NCI-H2227 (cell line): ENCODE measurements at regions not wholly inside any gene's neighbourhood (a gene's known extent, or its start where the extent isn't known, plus 50 kb on each side); places are given as distances from the start of the nearest gene placed in this dataset.
A peak's percentile ranks its signal among the peaks of the same experiment; 100 is the strongest.
"Not testable (repeated sequence)": the region's sequence is repeated elsewhere in the genome, so short reads cannot be mapped to it uniquely, and the experiment has no call there.

ENCODE experiments used
- DNase-seq: peaks from one replicate; lab custom pipeline; 2025; ENCODE audit not compliant: unreplicated experiment; lab: John Stamatoyannopoulos, UW

GRCh38 chr6:158920311-158920905 is 79.6 kb downstream of the RSPH3 start:
- DNase-seq: no peak

GRCh38 chr6:158919865-158920264 is 80.1 kb downstream of the RSPH3 start:
- no peak for DNase-seq

GRCh38 chr6:158916617-158917016 is 83.4 kb downstream of the RSPH3 start:
- DNase-seq: no peak

GRCh38 chr6:158914923-158915322 is 85.1 kb downstream of the RSPH3 start:
- no peak for DNase-seq

- DNase-seq: no peak
Observed at GRCh38 chr6:158913580-158913979, 86.4 kb downstream of the RSPH3 start.

- no peak for DNase-seq
Observed at GRCh38 chr6:158912655-158913054, 87.3 kb downstream of the RSPH3 start.

- DNase-seq: no peak
Observed at GRCh38 chr6:158911746-158912480, 88.1 kb downstream of the RSPH3 start.

GRCh38 chr6:158910484-158911440 is 89.2 kb downstream of the RSPH3 start:
- no peak for DNase-seq

- no peak for DNase-seq
Observed at GRCh38 chr6:158909938-158910337, 90.1 kb downstream of the RSPH3 start.

- DNase-seq: no peak
Observed at GRCh38 chr6:158908606-158909005, 89.4 kb upstream of the EZR start.

GRCh38 chr6:158907931-158908330 is 88.8 kb upstream of the EZR start:
- no peak for DNase-seq

GRCh38 chr6:158906926-158907325 is 87.8 kb upstream of the EZR start:
- DNase-seq: no peak

- no peak for DNase-seq
Observed at GRCh38 chr6:158905277-158905676, 86.1 kb upstream of the EZR start.

- DNase-seq: no peak
Observed at GRCh38 chr6:158903801-158904200, 84.6 kb upstream of the EZR start.

- no peak for DNase-seq
Observed at GRCh38 chr6:158900663-158901312, 81.6 kb upstream of the EZR start.

- no peak for DNase-seq
Observed at GRCh38 chr6:158897236-158897635, 78.1 kb upstream of the EZR start.

- DNase-seq: no peak
Observed at GRCh38 chr6:158895661-158896060, 76.5 kb upstream of the EZR start.

GRCh38 chr6:158894193-158894592 is 75.0 kb upstream of the EZR start:
- peak; percentile 4 for DNase-seq

- no peak for DNase-seq
Observed at GRCh38 chr6:158892266-158892665, 73.1 kb upstream of the EZR start.

- not testable (repeated sequence) for DNase-seq
Observed at GRCh38 chr6:158891560-158891959, 72.4 kb upstream of the EZR start.

GRCh38 chr6:158888171-158888570 is 69.0 kb upstream of the EZR start:
- not testable (repeated sequence) for DNase-seq
